UCSD-AML1 (cell line): ENCODE measurements at regions not wholly inside any gene's neighbourhood (a gene's known extent, or its start where the extent isn't known, plus 50 kb on each side); places are given as distances from the start of the nearest gene placed in this dataset.
"Not testable (repeated sequence)": the region's sequence is repeated elsewhere in the genome, so short reads cannot be mapped to it uniquely, and the experiment has no call there.

Source experiments
- DNase-seq: peaks from one replicate; lab custom pipeline; 2025; ENCODE audit not compliant: unreplicated experiment; lab: John Stamatoyannopoulos, UW

GRCh38 chr2:215722986-215723630 lies 287.2 kb upstream of the FN1 start:
- DNase-seq: no peak

GRCh38 chr2:215722125-215722524 lies 286.3 kb upstream of the FN1 start:
- DNase-seq: no peak

GRCh38 chr2:215721515-215721914 lies 285.6 kb upstream of the FN1 start:
- DNase-seq: not testable (repeated sequence)

GRCh38 chr2:215718890-215719289 lies 283.0 kb upstream of the FN1 start:
- no peak for DNase-seq

GRCh38 chr2:215718436-215718835 lies 282.6 kb upstream of the FN1 start:
- DNase-seq: no peak

GRCh38 chr2:215717501-215718381 lies 281.9 kb upstream of the FN1 start:
- no peak for DNase-seq

- DNase-seq: no peak
These were observed 281.1 kb upstream of the FN1 start for GRCh38 chr2:215716956-215717355.

GRCh38 chr2:215712871-215713790 lies 277.3 kb upstream of the FN1 start:
- DNase-seq: no peak

- DNase-seq: no peak
These were observed 276.5 kb upstream of the FN1 start for GRCh38 chr2:215712219-215712868.

GRCh38 chr2:215711471-215712034 lies 275.7 kb upstream of the FN1 start:
- no peak for DNase-seq

GRCh38 chr2:215707608-215708007 lies 271.7 kb upstream of the FN1 start:
- no peak for DNase-seq

- no peak for DNase-seq
These were observed 270.0 kb upstream of the FN1 start for GRCh38 chr2:215705771-215706361.

GRCh38 chr2:215705281-215705680 lies 269.4 kb upstream of the FN1 start:
- no peak for DNase-seq

GRCh38 chr2:215702116-215702902 lies 266.4 kb upstream of the FN1 start:
- no peak for DNase-seq

GRCh38 chr2:215699700-215700538 lies 264.1 kb upstream of the FN1 start:
- no peak for DNase-seq

GRCh38 chr2:215699018-215699417 lies 263.1 kb upstream of the FN1 start:
- no peak for DNase-seq

- DNase-seq: no peak
These were observed 262.7 kb upstream of the FN1 start for GRCh38 chr2:215698566-215698965.

GRCh38 chr2:215697496-215697895 lies 261.6 kb upstream of the FN1 start:
- no peak for DNase-seq
